LNCAP (cell line): ENCODE measurements at regions not wholly inside any gene's neighbourhood (a gene's known extent, or its start where the extent isn't known, plus 50 kb on each side); places are given as distances from the start of the nearest gene placed in this dataset.

Experiments
- TF ChIP-seq, protein P1 (sequence below): fragments of 450-650 bp; IDR thresholded peaks from 2 replicates; pipeline ENCODE4 v1.5.1; 2017; ENCODE audit warnings: mild to moderate bottlenecking

- TF ChIP-seq, protein P1, sequence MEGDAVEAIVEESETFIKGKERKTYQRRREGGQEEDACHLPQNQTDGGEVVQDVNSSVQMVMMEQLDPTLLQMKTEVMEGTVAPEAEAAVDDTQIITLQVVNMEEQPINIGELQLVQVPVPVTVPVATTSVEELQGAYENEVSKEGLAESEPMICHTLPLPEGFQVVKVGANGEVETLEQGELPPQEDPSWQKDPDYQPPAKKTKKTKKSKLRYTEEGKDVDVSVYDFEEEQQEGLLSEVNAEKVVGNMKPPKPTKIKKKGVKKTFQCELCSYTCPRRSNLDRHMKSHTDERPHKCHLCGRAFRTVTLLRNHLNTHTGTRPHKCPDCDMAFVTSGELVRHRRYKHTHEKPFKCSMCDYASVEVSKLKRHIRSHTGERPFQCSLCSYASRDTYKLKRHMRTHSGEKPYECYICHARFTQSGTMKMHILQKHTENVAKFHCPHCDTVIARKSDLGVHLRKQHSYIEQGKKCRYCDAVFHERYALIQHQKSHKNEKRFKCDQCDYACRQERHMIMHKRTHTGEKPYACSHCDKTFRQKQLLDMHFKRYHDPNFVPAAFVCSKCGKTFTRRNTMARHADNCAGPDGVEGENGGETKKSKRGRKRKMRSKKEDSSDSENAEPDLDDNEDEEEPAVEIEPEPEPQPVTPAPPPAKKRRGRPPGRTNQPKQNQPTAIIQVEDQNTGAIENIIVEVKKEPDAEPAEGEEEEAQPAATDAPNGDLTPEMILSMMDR, result no peak
Observed at GRCh38 chr9:106632621-106633020, 230.3 kb upstream of the ZNF462 start.

DNA sequence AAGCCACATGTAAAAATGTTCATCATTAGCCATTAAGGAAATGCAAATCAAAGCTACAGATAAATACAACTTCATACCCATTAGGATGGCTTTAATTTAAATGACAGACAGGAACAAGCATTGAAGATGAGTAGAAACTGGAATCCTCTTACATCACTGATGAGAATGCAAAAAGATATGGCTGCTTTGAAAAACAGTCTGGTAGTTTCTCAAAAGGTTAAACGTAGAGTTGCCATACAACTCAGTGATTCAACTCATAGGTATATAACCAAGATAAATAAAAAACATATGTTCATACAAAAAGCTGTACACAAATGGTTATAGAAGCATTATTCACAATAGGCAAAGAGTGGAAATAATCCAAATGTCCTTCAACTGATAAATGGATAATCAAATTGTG is 228.8 kb upstream of the ZNF462 start:
- TF ChIP-seq, protein P1, result no peak

- TF ChIP-seq, protein P1, result no peak
Observed at GRCh38 chr9:106634641-106635040, 228.3 kb upstream of the ZNF462 start.

DNA sequence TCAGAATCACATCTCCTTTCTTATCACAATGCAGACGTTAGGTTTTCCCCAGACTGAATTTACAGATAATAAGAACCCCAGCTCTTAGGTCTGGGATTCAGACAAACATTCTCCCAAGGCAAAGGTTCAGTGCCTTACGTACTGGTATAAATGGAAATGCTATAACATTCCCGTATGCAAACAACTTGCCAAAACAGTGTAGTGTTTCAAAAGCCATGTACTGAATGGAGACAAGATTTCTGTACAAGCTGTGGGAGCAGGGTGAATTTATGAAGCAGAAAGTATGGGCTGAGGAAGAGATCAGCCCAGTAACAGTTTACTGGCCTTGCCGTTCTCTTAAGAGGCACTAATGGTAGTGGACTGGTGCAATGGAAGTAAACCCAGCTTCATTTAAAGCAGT is 225.5 kb upstream of the ZNF462 start:
- TF ChIP-seq, protein P1, result no peak

GRCh38 chr9:106639873-106640568 is 222.9 kb upstream of the ZNF462 start:
- TF ChIP-seq, protein P1, result no peak

DNA sequence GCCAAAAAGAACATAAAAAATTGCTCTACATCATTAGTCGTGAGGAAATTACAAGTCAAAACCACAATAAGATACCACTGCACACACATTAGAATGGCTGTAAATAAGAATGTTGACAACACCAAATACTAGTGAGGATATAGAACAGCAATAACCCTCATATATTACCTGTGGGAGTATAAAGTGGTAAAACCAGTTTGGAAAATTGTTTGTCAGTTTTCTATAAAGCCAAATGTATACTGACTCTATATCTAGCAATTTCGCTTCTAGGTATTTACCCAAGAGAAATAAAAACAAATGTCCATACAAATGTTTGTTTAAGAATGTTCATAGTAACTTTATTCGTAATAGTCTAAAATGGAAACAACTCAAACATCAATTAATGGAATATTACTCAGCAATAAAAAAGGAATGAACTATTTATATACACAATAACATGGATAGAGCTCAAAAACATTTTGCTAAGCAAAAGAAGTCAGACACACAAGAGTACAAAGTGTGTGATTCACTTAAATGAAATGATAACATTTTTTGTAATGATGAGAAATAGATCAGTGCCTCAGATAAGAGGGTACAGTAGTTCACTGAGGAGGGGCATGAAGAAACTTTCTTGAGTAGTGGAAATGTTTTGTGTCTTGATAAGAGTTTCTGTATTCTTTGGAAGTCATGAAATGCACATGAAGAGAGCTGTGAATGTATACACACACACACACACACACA is 219.6 kb upstream of the ZNF462 start:
- TF ChIP-seq, protein P1, result no peak

- TF ChIP-seq, protein P1, result no peak
Observed at GRCh38 chr9:106644661-106645060, 218.3 kb upstream of the ZNF462 start.
